ENCODE measurements at regions not wholly inside any gene's neighbourhood (a gene's known extent, or its start where the extent isn't known, plus 50 kb on each side); places are given as distances from the start of the nearest gene placed in this dataset.

DNA sequence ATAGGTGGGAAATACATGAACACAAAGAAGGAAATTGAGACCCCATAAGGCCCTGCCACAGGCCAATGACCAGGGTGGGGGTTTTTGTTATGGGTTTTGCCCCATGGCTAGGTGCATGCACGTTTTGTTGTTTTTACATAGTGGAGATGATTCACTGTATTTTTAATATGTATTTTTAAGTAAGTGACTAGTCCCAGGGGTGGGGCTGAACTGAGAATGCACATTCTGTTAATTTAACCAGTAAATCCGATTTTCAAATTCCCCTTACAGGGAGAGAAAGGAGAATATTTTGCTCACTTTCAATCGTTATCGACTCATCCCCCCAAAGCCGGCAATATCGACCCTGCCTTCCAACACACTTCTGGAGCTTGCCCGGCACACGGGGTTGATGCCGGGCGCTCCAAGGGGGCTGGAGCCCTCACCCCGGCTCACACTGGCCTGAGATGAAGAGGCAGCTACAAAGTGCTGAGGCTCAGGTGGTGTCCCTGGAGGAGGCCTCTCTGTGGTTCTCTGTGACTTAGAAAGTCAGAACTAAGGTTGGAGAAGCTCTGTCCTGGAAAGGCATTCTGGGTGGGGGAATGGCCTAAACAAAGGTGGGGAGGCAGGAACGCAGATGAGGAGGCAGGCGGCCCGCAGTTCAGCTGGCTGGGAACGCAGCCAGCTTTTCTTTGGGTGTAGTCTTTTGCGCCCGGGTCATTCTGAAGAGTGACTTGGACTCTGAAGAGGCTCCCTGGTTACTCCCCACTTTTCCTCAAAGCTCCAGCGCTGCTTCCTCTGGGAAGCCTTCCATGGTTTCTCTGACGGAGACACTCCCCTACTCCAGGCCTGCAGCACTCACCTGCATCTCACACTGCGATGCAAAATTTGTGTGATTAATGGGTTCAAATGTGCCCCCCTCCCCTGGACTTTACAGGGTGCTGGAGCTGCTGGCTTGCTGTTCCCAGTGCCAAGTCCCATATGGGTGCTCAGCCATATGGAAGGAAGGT lies 50.7 kb upstream of the DLK1 start:
- ChIA-PET RAD21 (ENCODE audit: low non-redundant PET in 1 of 2, low total read pairs in 2 of 2, uncharacterized antibody in 2 of 2, unreplicated experiment in 2 of 2) (no interaction called here), CTCF (interaction anchor here (1.1 to 1.8 kb wide), 2 partner anchors 13 to 225 kb away, joined by 3 to 6 read pairs; no protein-coding TSS in a partner anchor), POLR2A (interaction anchor here (0.6 to 1.0 kb wide), 2 partner anchors 9 to 17 kb away, joined by 3 to 5 read pairs; no protein-coding TSS in a partner anchor)
- Histone ChIP-seq H3K27me3 (ENCODE audit: insufficient read depth, low read length) (no peaks in the 10 kb centered on the region), H3K9ac (ENCODE audit: low read length) (no peak overlapping the region), H3K4me2 (ENCODE audit: low read length) (no peak overlapping the region), H3K9me2 (ENCODE audit: insufficient read depth) (no peaks in the 10 kb centered on the region), H3K4me1 (ENCODE audit: control insufficient read depth in 1 of 2, insufficient read depth in 2 of 2, low read length in 2 of 2) (peaks cover 0 to 11% of the 10 kb centered on the region in 2 experiments; a peak in 1 of 4 replicates), H4K20me1 (ENCODE audit: insufficient read depth) (no peaks in the 10 kb centered on the region), H3K36me3 (ENCODE audit: control insufficient read depth in 1 of 2, insufficient read depth in 2 of 2, low read length in 2 of 2) (no peaks in the 10 kb centered on the region), H3K4me3 (replicated peaks in 1 of 2; ENCODE audit: low read depth in 1 of 2, low read length in 2 of 2) (no peak overlapping the region), H2AFZ (ENCODE audit: low read depth, low read length, poor library complexity, severe bottlenecking) (no peak overlapping the region), H3K79me2 (ENCODE audit: insufficient read depth, low read length) (no peaks in the 10 kb centered on the region), H3K27ac (ENCODE audit: low read depth, low read length) (no peak overlapping the region; the same call in 1 of the 2 replicates), H3K9me3 (ENCODE audit: control insufficient read depth in 1 of 2, insufficient read depth in 1 of 2, low read depth in 1 of 2, low read length in 2 of 2) (no peaks in the 10 kb centered on the region)
- no TSS peak for BruUV-seq (replicated peaks)
- DNase-seq (ENCODE audit: low read depth, low spot score) (no peak), ATAC-seq (no peak)
- TF ChIP-seq REST (IDR thresholded peaks at IDR 0.05; ENCODE audit: low read depth) (no peak), EZH2 (IDR thresholded peaks at IDR 0.05) (no peak), FOSL1 (IDR thresholded peaks at IDR 0.05; ENCODE audit: low read depth) (no peak), EGR1 (IDR thresholded peaks at IDR 0.05; ENCODE audit: low read depth) (no peak), TCF7L2 (IDR thresholded peaks at IDR 0.05; ENCODE audit: borderline replicate concordance, extremely low read depth, insufficient read depth, insufficient read length) (no peak), SP1 (IDR thresholded peaks at IDR 0.05; ENCODE audit: low read depth) (no peak), CBX3 (IDR thresholded peaks at IDR 0.05; ENCODE audit: low read depth) (no peak), SRF (IDR thresholded peaks at IDR 0.05; ENCODE audit: low read depth) (no peak), RAD21 (IDR thresholded peaks at IDR 0.05; ENCODE audit: low read depth) (no peak), SIN3A (IDR thresholded peaks at IDR 0.05; ENCODE audit: low read depth) (no peak), JUND (IDR thresholded peaks at IDR 0.05) (no peak), YY1 (IDR thresholded peaks at IDR 0.05; ENCODE audit: extremely low read depth, insufficient replicate concordance, low read depth, low read length) (no peak), ZNF274 (IDR thresholded peaks at IDR 0.05; ENCODE audit: low read depth, low read length) (no peak), ELF1 (IDR thresholded peaks at IDR 0.05; ENCODE audit: borderline replicate concordance, low read depth) (no peak), ZBTB33 (IDR thresholded peaks at IDR 0.05; ENCODE audit: extremely low read depth, insufficient replicate concordance, low read length) (no peak), CEBPB (IDR thresholded peaks at IDR 0.05; ENCODE audit: low read depth) (no peak), ZFX (IDR thresholded peaks at IDR 0.05) (no peak)
- TF ChIP-seq, protein P1, sequence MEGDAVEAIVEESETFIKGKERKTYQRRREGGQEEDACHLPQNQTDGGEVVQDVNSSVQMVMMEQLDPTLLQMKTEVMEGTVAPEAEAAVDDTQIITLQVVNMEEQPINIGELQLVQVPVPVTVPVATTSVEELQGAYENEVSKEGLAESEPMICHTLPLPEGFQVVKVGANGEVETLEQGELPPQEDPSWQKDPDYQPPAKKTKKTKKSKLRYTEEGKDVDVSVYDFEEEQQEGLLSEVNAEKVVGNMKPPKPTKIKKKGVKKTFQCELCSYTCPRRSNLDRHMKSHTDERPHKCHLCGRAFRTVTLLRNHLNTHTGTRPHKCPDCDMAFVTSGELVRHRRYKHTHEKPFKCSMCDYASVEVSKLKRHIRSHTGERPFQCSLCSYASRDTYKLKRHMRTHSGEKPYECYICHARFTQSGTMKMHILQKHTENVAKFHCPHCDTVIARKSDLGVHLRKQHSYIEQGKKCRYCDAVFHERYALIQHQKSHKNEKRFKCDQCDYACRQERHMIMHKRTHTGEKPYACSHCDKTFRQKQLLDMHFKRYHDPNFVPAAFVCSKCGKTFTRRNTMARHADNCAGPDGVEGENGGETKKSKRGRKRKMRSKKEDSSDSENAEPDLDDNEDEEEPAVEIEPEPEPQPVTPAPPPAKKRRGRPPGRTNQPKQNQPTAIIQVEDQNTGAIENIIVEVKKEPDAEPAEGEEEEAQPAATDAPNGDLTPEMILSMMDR (IDR thresholded peaks at IDR 0.05 in 2 of 3, conservative IDR thresholded peaks at IDR 0.05 in 1 of 3; ENCODE audit: borderline replicate concordance in 1 of 3, insufficient read depth in 1 of 3, low read depth in 2 of 3, low read length in 2 of 3), result no peak
- TF ChIP-seq, protein P2, sequence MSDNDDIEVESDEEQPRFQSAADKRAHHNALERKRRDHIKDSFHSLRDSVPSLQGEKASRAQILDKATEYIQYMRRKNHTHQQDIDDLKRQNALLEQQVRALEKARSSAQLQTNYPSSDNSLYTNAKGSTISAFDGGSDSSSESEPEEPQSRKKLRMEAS (IDR thresholded peaks at IDR 0.05), result no peak
- intact Hi-C loops (cut with micrococcal nuclease), result no loop called here

All from HCT116 (cell line).